MCF 10A (cell line): ENCODE measurements at regions not wholly inside any gene's neighbourhood (a gene's known extent, or its start where the extent isn't known, plus 50 kb on each side); places are given as distances from the start of the nearest gene placed in this dataset.

Experiments
- BruUV-seq: library from RNA; stranded (reverse); fragments of 400-500 nt; replicated peaks from 2 replicates; lab custom pipeline; 2021; lab: Mats Ljungman, UMichigan
- CTCF ChIA-PET: fragments of 300-600 bp; sonication (Branson Sonifier 250); formaldehyde crosslinking; extraction: SDS; loops from one replicate; lab custom pipeline; 2021; ENCODE audit warnings: antibody characterized with exemption, inconsistent platforms; lab: Yijun Ruan, JAX
- POLR2A ChIA-PET: fragments of 300-600, 350-650 bp; sonication (Branson Sonifier 250); formaldehyde crosslinking; extraction: SDS; loops from one replicate; lab custom pipeline; 2020; ENCODE audit warnings: antibody characterized with exemption, inconsistent platforms; lab: Yijun Ruan, JAX
- DNase-seq: peaks from one replicate; pipeline ENCODE4 v3.0.0-alpha.2; 2018; ENCODE audit not compliant: unreplicated experiment
- H3K27ac Mint-ChIP-seq: one replicate; pipeline ENCODE4 v1.8.0; 2022; ENCODE audit warnings: mild to moderate bottlenecking, low read depth, mixed read lengths; ENCODE audit not compliant: unreplicated experiment
- H3K27me3 Mint-ChIP-seq: one replicate; pipeline ENCODE4 v1.8.0; 2022; ENCODE audit warnings: mixed read lengths; ENCODE audit not compliant: insufficient read depth, unreplicated experiment
- H3K36me3 Mint-ChIP-seq: one replicate; pipeline ENCODE4 v1.8.0; 2022; ENCODE audit warnings: mild to moderate bottlenecking, moderate library complexity, mixed read lengths; ENCODE audit not compliant: insufficient read depth, unreplicated experiment
- H3K4me1 Mint-ChIP-seq: one replicate; pipeline ENCODE4 v1.8.0; 2022; ENCODE audit warnings: mixed read lengths; ENCODE audit not compliant: insufficient read depth, unreplicated experiment
- H3K4me3 Mint-ChIP-seq: one replicate; pipeline ENCODE4 v1.8.0; 2022; ENCODE audit warnings: mild to moderate bottlenecking, moderate library complexity, mixed read lengths; ENCODE audit not compliant: unreplicated experiment
- H3K9me3 Mint-ChIP-seq: one replicate; pipeline ENCODE4 v1.8.0; 2022; ENCODE audit warnings: mixed read lengths; ENCODE audit not compliant: unreplicated experiment
- CTCF ChIP-seq: fragments of 200-600 bp; IDR thresholded peaks from one replicate; pipeline ENCODE4 v1.8.0; 2022; ENCODE audit warnings: antibody characterized with exemption, mild to moderate bottlenecking; ENCODE audit not compliant: unreplicated experiment
- intact Hi-C: fragments of 100-400 bp; cut with micrococcal nuclease; formaldehyde crosslinking; loops from 2 replicates; pipeline ENCODE4 v1.14.1; 2022

- CTCF ChIA-PET: interaction anchor here (0.9 to 1.4 kb wide), 2 partner anchors 14 to 313 kb away, joined by 3 to 4 read pairs; partner anchors contain the start of gene PCBD2
- Mint-ChIP-seq H3K4me3 (no peak overlapping the region), H3K36me3 (no peaks in the 10 kb centered on the region), H3K4me1 (no peaks in the 10 kb centered on the region), H3K9me3 (no peaks in the 10 kb centered on the region), H3K27me3 (peaks cover 14% of the 10 kb centered on the region), H3K27ac (no peak overlapping the region)
- BruUV-seq: no TSS peak
- POLR2A ChIA-PET: no interaction called here
- no peak for DNase-seq
- intact Hi-C loops: no loop called here
- TF ChIP-seq CTCF: no peak
Observed at GRCh38 chr5:135218486-135218755, 180.6 kb downstream of the MACROH2A1 start.

GRCh38 chr5:135217669-135218485 is 181.2 kb downstream of the MACROH2A1 start:
- BruUV-seq: no TSS peak
- Mint-ChIP-seq H3K4me3 (no peak overlapping the region), H3K27ac (no peak overlapping the region), H3K27me3 (peaks cover 14% of the 10 kb centered on the region), H3K36me3 (no peaks in the 10 kb centered on the region), H3K4me1 (no peaks in the 10 kb centered on the region), H3K9me3 (no peaks in the 10 kb centered on the region)
- POLR2A ChIA-PET: no interaction called here
- CTCF ChIA-PET: interaction anchor here (0.9 to 2.5 kb wide), 3 partner anchors 13 to 313 kb away, joined by 3 to 9 read pairs (median 4); partner anchors contain the start of gene PCBD2
- intact Hi-C loops: no loop called here
- no peak for DNase-seq
- no peak for TF ChIP-seq CTCF

GRCh38 chr5:135216471-135217343 is 182.3 kb downstream of the MACROH2A1 start:
- H3K4me3 Mint-ChIP-seq: no peak overlapping the region
- no peaks in the 10 kb centered on the region for H3K4me1 Mint-ChIP-seq
- intact Hi-C loops: no loop called here
- TF ChIP-seq CTCF: no peak
- no peak for DNase-seq
- H3K36me3 Mint-ChIP-seq: no peaks in the 10 kb centered on the region
- H3K27me3 Mint-ChIP-seq: peaks cover 14% of the 10 kb centered on the region
- POLR2A ChIA-PET: no interaction called here
- CTCF ChIA-PET: interaction anchor here (0.6 to 2.5 kb wide), 10 partner anchors 11 to 677 kb away, joined by 3 to 9 read pairs (median 3); no protein-coding TSS in a partner anchor
- H3K27ac Mint-ChIP-seq: no peak overlapping the region
- BruUV-seq: no TSS peak
- no peaks in the 10 kb centered on the region for H3K9me3 Mint-ChIP-seq
